Suppressor macrophage treated with lipopolysaccharide for 4 hours (primary cell): ENCODE measurements at regions not wholly inside any gene's neighbourhood (a gene's known extent, or its start where the extent isn't known, plus 50 kb on each side); places are given as distances from the start of the nearest gene placed in this dataset.

Source experiments
- DNase-seq: peaks from one replicate; pipeline ENCODE4 v3.0.0-alpha.2; 2020

GRCh38 chr2:144151851-144152250 is 368.1 kb downstream of the ZEB2 start:
- no peak for DNase-seq

DNA sequence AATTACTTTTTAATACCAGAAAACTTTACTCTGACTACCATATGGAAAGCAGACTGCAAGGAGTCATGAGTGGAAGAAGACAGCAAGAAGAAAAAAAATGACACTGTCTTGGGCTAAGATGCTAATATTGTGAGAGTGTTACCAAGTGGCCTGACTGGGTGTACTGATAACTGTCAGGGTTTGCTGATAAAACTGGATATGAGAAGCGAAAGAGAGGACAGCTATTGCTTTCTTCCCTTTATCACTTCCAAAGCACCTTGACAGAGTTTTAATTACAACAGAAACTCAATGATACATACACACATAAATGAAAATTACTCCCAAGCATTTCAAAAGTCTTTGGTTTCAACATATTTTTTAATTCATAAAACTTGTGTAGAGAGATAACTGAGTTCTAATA is 368.5 kb downstream of the ZEB2 start:
- DNase-seq, result no peak

- DNase-seq, result no peak
Measured at GRCh38 chr2:144147356-144147755, 372.6 kb downstream of the ZEB2 start.

DNA sequence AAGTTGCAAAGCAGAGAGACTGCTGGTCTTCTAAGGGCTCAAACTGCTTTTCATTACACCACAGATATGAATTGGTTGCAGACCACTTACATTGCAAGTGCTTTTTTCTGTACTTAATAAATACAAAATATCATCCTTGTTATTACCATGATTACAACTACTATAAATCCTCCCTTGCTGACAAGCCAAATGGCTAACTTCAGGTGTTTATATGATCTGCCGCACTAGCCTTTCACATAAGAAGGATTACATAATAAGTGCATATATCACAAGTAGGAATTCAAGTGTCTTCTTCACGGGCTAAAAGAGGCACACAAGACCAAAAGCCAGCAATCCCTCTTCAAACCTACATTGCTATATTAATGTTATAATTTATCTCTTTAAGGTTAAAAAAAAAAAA is 373.0 kb downstream of the ZEB2 start:
- DNase-seq, result no peak

GRCh38 chr2:144146076-144146475 is 373.8 kb downstream of the ZEB2 start:
- DNase-seq, result peak; percentile 40

- DNase-seq, result peak; percentile 78
Measured at GRCh38 chr2:144143294-144144151, 376.4 kb downstream of the ZEB2 start.

DNA sequence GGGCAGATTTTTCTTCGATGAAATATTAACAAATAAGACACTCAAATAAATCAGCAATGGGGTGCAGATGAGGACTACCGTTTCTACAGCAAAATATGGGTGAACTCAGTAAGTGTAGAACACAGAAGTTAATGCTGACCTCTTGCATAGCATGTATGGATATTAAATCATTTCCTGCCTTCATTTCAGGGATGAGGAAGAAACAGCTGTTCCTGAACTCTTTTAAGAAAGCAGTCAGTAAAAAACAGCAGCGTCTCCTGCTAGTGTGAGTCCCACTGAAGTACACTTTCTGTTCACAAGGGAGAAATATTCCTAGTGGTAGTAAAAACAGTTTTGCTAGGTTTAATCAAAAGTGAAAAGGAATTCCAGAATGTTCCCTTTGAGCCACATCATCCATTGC is 379.0 kb downstream of the ZEB2 start:
- peak; percentile 53 for DNase-seq

GRCh38 chr2:144137705-144138428 is 382.1 kb downstream of the ZEB2 start:
- peak; percentile 71 for DNase-seq

GRCh38 chr2:144137272-144137671 is 382.6 kb downstream of the ZEB2 start:
- no peak for DNase-seq

DNA sequence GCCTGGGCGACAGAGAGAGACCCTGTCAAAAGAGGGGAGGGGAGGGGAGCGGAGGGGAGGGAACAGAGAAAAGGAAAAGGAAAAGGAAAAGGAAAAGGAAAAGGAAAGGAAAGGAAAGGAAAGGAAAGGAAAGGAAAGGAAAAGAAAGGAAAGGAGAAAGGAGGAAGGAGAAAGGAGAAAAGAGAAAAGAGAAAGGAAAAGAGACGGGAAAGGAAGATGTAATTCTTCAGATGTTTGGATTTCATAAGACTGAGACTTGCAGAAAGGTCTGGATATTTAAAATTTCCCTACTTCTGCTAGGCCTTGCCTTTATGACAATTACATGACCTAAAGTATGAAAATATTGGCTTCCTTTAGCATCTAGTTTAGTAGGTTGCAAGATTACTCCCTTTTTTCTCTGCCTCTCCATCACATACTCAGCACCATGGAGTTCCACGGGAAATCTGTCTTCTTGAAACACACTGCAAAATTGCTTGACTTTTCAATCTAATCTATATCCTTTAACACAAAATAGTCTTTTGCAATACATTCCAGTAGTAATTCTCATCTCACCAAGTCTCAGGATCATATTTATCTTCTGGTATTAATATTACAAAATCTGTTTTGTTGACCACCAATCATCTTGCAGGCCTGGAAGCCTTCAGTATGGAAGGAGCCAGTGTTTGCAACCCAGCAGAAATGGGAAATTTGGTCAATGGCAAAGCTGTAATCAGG is 383.5 kb downstream of the ZEB2 start:
- DNase-seq, result no peak

DNA sequence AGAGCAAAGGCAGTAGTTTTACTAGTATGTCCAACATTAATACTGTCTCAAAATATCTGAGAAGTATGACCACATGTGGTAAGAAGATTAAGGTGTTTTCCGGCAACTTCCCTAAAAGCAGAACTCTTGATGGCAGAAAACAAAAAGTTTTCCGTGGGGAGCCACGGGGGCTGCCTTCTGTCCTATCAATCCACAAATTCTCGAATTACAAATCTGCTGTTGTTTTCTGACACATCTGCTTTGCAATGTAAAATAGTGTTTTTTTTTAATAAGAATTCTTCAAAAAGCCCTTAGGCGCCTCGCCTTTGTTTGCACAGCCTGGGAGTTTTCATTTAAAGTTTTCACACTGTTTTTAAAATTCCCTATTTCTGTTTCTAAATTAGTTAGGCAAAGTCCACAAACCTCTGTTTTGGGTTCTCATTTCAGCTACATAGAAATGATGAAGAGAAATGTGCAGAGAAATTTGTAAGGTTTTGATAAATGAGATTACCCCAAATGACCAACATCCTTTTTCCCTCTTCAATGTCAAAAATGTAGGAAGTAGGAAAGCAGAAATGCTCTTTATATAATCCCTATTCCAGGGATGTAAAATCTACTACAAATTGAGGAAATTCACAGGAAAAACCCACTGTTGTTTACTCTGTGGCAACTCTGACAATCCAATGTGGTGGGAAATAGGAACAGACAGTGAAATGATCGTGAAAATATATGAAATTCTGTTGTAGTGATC is 385.8 kb downstream of the ZEB2 start:
- DNase-seq, result peak; percentile 53

DNA sequence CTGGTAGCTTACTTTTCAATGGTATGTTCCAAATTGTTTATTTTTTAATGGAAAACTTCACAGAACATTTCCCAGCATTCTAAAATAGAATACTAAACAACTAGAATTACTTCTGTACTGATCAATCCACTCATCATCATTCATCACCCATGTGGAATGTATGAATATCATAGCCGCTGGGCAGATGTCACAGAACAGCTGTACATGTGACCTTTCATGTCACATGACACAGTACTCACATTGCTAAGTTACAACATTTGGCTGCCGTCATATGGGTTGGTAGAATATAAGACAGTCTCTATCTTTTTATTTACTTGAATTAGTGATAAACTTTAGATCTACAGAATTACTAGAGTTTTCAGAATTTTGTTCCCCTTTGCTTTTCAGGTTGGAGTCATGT is 387.6 kb downstream of the ZEB2 start:
- no peak for DNase-seq

DNA sequence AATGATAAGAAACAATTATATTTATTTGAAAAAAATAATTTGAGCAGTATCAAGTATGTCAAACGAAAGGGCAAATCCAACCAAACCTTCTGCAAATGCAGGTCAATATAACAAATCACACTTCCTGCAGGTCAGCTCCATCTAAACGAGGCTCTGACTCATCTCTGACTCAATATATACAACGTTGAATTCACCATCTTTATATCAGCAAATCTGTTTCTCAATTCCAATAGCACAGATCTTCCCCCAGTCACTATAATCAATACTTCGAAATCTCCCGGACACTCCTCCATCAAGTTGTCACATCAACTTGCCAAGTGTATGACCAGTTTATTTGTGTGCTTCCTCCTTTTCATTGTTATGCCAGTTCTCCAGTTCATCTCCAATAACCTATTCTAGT is 388.9 kb downstream of the ZEB2 start:
- no peak for DNase-seq

DNA sequence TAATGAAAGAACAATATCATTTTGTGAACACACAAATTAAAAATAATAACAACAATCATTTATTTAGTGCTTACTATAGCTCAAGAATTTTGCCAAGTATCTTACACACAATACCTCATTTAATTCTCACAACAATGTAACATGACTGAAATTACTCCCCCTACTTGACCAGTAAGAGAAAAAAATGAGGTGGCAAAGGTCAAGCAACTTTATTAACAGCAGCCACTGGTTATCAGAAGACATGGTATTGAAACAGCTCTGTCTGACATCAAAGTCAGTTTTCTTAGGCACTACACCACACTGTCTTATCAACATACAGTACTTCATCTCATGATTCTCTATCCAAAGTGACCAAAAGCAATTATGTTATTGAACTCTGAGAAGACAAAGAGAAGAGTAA is 389.4 kb downstream of the ZEB2 start:
- no peak for DNase-seq

DNA sequence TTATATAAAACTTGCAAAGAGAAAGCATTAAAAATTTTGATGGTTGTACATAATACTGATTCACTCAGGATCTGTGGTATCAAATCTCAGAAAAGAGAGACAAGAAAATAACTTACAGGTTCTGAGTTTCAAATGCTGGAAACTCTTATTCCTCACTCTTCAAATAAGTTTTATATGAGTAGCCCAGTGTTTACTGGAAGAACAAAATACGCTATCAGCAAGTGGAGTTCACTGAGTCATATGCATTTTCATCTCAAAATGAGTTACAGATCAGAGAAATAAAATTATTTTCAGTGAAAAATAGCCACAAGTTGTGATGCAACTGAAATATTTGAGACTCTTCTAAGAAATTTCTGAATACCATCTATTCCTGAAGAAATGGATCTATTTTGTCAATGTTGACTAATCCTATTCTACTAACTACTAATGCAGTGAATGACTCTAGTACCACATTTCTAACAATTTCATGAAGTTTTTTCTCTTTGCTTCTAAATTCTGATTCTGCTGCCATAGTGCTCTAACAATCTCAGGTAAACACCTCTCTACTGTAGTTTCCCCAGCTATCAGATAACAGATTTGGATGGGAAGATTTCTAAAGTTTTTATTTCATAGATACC is 391.7 kb downstream of the ZEB2 start:
- DNase-seq, result no peak

DNA sequence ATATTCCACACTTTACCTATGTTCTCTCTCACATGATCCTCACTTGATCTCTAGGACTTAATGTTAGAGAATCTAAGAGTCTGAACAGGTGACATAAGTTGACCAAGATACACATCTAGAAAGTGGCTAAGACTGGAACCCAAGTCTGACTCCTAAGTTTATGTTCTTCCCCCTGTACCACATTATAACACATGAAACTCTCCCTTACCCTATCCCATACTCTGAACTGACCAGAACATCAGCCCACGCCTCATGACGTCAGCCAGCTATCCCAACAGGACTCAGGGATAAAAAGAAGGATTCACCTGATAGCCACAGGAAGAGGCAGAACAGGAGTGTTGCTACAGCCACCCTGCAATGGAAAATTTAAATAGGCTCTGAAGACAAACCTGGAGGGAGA is 392.2 kb downstream of the ZEB2 start:
- no peak for DNase-seq

DNA sequence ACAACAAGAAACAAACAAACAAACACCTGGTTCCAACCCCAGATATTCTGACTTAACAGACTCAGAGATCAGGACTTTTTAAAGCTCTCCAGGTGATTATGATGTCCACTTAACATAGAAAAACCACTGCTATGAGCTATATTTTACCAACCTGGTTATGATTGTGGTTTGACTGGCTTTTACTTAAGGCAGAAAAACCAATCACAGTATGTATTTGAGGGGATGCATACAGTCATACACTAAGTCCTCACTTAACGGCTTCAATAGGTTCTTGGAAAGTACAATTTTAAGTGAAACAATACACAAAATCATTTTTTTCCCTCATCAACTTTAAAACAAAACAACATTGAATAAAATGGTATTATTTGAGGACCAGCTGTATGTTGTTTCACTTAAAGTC is 393.6 kb downstream of the ZEB2 start:
- DNase-seq, result no peak

DNA sequence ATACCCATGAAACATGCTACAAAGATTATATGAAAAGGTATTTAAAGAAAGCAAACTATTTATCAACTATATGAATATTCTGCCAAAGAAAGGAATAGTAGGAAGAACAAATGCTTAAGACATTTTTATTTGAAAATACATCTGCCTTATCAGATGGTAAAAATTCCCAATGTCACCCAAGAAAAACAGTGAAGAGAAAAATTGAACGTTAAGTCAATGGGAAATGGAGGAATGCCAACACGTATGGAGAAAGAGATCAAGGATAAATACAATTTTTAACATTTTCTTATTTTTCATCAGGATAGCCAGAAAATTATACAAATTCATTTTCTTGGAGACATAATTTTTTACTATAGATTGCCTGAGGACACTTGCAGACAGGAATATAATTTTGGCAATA is 394.2 kb downstream of the ZEB2 start:
- DNase-seq, result no peak

GRCh38 chr2:144124882-144125281 is 395.0 kb downstream of the ZEB2 start:
- DNase-seq, result no peak

DNA sequence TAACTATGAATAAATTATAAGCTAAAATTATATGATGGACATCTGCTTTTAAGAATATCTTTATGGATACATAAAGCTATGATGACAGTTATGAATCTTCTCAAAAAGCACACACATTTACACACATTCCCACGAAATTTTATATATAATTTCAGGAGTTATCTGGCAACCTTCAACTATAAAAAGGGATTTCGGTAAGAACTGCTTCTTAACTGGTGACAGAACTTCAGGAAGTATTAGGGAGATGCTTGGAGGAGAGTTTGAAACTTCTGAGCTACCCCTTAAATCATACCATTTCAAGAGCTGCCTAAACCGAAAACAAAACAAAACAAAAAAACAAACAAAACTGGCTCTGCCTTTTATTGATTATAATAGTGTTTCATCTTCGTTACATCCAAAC is 399.4 kb downstream of the ZEB2 start:
- DNase-seq, result no peak

DNA sequence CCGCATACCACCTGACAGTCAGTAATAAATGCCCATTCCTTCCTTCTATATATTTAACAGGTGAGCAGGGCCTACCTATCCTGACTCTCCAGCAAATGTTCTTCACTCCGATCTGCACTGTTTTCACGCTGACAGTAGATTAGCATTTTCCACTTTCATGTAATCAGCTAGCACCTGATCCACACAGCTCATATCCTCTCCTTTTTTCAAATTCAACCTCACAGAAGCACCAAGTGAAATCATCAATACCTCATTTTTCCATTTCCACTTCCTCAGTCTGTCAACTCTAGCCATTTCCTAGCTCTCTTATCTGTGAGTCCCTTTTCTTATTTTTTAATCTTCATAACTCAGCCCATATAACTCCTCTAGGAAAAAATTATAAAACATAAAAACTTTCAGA is 402.8 kb downstream of the ZEB2 start:
- DNase-seq, result no peak

DNA sequence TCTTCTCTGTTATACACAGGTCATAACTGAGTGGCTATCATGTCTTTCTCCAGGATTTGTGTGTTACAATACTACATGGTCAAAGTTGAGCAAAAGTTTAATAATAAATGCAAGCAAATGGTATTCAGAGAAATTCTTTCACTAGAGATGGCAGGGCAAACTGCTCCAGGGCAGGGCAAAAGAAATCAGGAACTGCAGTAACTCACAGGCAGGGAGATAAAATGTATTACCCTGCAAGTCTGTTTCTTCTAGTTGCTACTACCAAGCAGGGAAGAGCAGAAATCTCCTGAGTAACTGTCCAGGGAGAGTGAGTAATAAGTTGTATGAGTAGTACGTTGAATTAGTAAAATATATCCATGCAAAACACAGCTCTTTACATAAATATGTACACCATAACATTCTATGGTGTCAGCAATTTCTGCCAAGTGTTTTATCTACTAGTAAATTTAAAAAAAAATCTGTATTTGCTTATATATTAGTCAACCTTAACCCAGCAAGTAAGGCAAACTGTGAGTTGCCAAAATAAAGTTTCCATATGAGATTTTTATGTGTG is 404.1 kb downstream of the ZEB2 start:
- DNase-seq, result no peak
